Fibroblast of lung (primary cell): ENCODE measurements at regions not wholly inside any gene's neighbourhood (a gene's known extent, or its start where the extent isn't known, plus 50 kb on each side); places are given as distances from the start of the nearest gene placed in this dataset.

ENCODE experiments used
- EZH2 ChIP-seq: IDR thresholded peaks from 2 replicates; pipeline ENCODE4 v1.5.1; 2012; ENCODE audit warnings: low read length, control low read depth, mild to moderate bottlenecking; ENCODE audit errors: missing control alignments
- TF ChIP-seq, protein P1 (sequence below), 2 donors: IDR thresholded peaks in 1 of 2; conservative IDR thresholded peaks in 1 of 2; 1 replicate in 1 of 2; 2 replicates in 1 of 2; pipeline ENCODE4 v1.5.1; 2011 to 2012; ENCODE audit warnings: low read length in 2 of 2, control low read depth in 1 of 2, inconsistent platforms in 1 of 2, low read depth in 1 of 2, mild to moderate bottlenecking in 1 of 2

GRCh38 chr3:13972679-13973379 lies 93.0 kb upstream of the WNT7A start:
- TF ChIP-seq EZH2 = no peak
- TF ChIP-seq, protein P1, sequence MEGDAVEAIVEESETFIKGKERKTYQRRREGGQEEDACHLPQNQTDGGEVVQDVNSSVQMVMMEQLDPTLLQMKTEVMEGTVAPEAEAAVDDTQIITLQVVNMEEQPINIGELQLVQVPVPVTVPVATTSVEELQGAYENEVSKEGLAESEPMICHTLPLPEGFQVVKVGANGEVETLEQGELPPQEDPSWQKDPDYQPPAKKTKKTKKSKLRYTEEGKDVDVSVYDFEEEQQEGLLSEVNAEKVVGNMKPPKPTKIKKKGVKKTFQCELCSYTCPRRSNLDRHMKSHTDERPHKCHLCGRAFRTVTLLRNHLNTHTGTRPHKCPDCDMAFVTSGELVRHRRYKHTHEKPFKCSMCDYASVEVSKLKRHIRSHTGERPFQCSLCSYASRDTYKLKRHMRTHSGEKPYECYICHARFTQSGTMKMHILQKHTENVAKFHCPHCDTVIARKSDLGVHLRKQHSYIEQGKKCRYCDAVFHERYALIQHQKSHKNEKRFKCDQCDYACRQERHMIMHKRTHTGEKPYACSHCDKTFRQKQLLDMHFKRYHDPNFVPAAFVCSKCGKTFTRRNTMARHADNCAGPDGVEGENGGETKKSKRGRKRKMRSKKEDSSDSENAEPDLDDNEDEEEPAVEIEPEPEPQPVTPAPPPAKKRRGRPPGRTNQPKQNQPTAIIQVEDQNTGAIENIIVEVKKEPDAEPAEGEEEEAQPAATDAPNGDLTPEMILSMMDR (conservative IDR thresholded peaks at IDR 0.05 in 1 of 2, IDR thresholded peaks at IDR 0.05 in 1 of 2; ENCODE audit: low read depth in 1 of 2, low read length in 2 of 2) = no peak
